GM19035 (cell line): ENCODE measurements at regions not wholly inside any gene's neighbourhood (a gene's known extent, or its start where the extent isn't known, plus 50 kb on each side); places are given as distances from the start of the nearest gene placed in this dataset.
"Not testable (repeated sequence)": the region's sequence is repeated elsewhere in the genome, so short reads cannot be mapped to it uniquely, and the experiment has no call there.

Experiments used
- ATAC-seq: cut with Tn5 transposase; IDR thresholded peaks from one replicate; pipeline ENCODE4 v1.9.1; 2021; ENCODE audit not compliant: unreplicated experiment

DNA sequence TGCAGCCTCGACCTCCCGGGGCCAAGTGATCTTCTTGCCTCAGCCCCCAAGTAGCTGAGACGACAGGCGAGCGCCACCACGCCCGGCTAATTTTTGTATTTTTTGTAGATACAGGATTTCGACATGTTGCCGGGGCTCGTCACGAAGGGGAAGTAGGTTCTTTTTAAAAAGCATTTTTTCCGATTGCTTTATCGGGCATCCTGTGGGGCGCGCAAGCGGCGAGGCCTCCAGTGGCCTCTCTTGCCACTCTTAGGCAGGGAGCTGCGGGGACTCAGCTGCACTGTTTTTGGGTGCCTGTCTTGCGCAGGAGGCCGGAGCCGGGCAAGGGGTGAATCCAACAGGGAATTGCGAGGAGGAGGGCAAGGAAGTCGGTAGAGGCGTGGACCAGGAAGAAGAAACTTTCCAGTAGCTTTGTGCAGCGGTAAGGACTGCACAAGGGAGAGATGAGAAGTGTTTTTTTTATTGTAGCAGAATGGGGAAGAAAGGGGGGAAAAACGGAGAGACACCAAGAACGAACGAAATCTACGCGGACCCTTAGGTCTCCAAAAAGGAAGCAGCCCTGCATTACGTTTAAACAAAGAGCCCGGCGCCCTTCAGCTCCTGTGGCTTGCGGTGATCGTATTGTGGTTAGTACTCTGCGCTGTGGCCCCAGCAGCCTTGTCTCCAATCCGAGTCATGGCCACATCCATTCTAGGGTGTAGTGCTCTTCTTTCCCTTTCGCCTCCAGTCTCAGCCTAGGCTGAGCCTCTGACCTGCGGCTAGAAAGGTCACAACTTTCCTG lies 164.8 kb downstream of the PPIAL4G start:
- peak; percentile 76 for ATAC-seq

DNA sequence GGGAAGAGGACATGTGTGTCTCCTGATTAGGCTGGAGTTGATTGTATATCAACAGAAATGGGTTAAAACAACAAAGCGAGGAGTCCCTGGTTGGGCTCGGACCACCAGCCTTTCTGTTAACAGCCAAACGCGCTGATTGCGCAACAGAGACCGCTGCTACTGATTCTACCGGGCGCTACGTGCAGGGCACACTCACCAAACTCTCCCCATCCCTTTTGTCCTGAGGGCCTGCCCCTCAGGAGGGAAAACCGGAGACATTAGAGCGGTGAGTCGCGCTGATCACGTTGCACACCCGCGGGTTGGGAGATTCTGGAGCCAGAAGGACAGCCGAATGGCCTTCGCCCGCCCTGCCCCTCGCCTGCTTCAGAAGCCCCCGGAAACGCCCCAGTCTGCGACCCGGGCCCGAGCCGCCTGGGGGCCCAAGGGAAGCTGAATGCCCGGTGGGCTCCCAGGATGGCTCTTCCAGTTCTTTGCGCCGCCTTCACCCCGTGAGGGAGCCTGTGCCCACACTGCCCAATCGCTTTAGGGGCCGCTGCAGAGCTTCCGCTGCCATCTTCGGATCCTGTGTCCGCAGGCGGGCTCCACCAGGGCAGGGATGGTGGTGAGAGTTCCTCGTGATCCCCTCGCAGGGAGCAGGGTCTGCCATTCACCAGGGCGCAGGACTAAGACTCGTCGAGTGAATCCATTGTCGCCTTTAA lies 165.4 kb upstream of the NBPF11 start:
- no peak for ATAC-seq

DNA sequence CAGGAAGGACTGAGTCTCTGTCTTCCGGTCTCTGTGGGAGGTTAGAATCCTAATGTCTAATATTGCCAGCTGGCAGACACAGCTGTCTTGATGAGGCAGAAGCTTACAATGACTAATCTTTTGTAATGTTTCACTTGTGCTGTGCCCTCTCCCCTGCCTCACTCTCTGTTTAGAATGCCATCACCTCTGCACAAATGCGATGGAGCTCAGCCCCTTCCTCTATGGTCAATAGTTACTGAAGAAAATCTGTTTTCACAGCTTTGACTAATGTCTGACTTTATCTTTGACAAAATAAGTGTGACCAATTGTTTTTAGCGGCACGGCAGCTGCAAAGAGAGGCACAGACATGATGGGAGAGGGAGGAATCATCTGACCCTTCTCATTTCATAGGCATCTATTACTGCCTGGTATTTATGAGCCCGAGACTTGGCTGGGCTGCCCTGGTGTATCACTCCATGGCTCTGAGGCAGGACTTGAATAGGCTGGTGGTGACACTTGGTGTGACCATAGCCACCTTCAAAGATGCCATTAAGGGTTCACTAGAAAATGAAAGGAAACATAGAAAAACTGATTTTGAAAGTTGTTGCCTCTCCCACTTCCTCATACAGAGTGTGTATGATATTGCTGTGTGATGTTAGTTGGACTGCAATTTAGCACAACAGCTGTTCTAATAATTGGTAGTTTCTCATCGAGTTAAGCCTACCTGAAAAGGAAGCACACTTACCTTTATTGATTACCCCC lies 163.2 kb upstream of the NBPF11 start:
- ATAC-seq: peak; percentile 65

DNA sequence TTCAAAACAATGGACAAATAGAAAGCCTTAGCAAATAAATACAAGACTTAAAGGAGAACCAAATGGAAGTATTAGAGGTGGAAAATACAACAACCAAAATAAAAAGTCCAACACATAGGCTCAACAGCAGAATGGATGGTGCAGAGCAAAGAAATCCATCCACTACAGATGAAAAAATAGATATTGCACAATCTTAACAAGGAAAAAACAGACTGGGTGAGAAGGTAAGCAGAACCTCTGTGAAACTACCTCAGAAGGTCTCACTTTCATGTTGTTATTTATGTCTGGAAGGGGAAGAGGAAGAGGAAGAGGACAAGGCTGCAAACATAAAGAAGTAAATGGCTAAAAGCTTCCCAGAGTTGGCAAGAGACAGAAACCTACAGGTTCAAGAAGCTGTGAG lies 158.7 kb upstream of the NBPF11 start:
- ATAC-seq: no peak

DNA sequence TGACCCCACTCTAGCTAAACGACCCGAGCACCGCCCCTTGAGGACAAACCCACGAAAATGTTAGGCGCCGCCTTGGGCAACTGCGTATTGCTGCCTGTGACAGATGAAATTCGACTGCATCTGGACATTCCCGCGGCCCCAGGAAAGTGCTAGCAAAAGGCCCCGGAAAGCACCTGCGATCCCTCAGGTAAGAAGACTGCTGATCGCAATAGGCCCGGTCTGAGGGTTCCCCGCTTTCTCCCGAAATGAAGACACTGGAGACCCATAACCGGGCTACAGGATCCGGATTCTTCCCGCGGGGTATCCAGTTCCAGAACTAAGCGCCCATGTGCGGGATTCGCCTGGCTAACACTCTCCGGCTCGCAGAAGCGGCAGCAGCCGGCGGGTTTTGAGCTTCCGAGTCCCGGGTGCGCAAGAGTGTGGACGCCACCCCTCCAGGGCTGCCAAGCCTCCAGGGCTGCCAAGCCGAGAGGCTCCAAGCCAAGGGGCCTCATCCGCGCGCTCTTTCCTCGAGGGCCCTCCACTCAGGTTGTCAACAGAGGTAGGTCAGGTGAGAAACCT lies 157.9 kb upstream of the NBPF11 start:
- no peak for ATAC-seq

DNA sequence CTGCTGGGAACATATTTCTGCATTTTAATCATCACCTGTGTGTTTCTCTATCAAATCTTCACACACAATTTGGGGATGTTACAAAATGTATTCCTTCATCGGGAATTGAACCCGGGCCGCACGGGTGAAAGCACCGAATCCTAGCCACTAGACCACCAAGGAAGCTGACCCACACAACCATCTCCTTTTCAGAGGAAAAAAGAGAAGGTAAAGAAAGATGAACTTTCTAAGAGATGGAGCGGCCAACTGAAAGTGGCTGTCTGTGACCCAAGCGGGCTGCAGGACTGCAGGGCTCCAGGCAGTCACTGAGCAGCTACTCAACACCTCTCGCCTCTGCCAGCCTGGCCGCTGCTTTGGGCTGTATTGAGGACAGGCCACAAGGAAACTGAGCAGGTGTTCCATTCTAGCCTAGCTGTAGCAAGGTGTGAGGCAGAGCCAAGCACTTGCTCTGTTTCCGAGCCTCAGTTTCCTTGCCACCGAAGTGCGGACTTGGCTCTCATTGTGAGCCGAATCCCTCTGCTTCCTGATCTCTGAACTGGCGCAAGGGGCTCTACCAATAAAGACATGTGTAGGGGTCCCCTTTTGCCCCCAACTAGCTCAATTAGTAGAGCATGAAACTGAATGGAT lies 156.9 kb upstream of the NBPF11 start:
- ATAC-seq: no peak

DNA sequence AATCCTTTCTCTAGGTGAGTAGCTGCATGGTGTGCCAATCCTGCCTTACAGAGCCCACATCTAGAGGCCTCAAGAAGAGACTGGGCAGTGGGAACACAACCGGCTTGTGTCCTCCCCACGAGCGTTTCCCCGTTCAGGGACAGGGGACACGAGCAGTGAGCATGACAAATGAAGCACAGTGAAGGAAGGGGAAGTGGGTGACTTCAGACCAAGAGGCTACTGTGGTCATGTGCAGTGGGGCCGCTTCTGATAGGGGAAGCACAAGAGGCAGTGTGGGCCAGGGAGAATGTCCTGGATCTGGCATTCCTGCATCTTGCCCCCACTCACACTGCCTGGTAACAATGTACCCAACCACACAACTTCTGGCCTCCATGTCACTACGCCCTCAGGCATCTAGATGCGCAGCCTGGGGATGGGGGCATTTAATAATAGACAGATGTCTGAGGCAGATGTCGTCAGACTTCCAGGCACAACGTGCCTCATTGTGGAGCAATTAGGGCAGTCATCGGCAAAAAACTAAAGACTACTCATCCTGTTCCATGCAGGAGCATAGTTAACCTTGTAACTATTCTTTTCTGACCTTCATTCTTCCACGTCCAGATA lies 155.6 kb upstream of the NBPF11 start:
- no peak for ATAC-seq

DNA sequence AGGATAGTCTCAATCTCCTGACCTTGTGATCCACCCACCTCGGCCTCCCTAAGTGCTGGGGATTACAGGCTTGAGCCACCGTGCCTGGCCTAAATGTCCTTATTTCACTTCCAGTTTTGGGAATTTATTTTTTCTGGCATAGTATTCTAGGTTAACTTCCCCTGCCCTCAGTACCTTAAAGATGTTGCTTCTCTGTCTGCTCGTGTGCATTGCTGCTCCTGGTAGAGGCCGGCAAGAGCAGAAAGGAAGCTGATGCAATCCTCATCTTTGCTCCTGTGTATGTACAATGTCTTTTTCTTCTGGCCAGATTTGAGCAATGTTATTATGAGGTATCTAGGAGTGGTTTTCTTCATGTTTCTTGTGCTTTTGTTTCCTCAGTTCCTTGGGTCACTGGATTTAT lies 152.9 kb upstream of the NBPF11 start:
- ATAC-seq: not testable (repeated sequence)

DNA sequence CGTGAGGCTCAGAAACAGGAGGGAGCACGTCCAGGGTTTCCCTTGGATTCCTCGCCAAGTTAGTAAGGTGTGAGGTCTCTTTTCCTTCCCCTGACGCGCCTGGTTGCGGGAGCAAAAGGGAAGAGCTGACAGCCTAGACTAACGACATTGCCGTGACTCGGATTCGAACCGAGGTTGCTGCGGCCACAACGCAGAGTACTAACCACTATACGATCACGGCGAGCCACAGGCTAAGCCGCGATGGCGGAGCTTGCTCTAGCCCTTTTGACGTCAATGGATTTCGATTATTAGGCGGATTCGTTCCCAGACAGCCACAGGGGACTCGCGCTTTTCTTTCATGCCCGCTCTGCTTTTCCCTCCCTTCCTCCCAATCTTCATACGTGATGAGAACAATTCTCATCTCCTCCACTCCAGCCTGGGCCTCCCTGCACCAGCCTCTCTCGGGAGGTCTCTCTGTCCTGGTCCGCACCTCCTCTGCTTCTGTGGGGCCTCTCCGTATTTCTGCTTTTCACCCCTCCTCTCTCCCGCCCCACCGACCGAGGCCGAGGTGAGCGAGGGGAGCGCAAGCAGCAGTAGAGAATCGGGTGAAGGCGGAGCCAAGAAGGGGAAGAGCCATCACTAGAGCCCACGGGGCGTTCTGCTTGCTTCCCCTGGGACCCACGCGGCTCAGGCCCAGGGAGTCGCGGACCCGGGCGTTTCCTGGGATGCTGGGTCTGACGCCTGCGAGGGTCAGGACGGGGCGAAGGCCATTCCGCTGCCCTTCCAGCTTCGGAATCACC lies 150.7 kb upstream of the NBPF11 start:
- peak; percentile 78 for ATAC-seq

DNA sequence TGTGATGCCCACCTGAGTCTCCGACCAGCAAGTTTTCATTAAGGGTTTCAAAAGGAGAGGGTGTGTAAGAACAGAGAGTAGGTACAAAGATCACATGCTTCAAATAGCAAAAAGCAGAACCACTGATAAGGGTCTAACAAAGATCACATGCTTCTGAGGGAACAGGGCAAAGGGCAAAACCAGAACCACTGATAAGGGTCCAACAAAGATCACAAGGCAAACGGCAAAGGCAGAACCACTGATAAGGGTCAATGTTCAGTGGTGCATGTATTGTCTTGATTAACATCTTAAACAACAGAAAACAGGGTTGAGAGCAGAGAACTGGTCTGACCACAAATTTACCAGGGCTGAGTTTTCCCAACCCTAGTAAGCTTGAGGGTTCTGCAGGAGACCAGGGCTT lies 145.8 kb upstream of the NBPF11 start:
- ATAC-seq: not testable (repeated sequence)

DNA sequence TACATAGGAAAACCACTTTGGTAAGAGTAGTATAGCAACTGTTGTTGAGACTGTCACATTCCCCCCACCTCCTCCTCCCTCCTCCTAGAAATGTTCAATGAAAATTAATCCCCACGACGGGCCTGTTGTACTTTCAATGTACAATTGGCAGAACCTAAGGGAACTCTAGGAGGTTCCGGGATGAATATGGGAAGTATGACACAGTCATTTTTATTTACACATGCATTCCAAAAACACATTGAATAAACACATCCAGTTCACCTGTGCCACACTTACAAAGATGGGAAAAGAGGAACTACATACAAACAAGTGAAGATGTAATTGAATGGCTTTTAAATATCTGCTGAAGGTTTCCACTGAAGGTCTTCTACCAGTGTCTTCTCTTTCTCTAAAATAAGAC lies 144.4 kb upstream of the NBPF11 start:
- ATAC-seq: no peak

DNA sequence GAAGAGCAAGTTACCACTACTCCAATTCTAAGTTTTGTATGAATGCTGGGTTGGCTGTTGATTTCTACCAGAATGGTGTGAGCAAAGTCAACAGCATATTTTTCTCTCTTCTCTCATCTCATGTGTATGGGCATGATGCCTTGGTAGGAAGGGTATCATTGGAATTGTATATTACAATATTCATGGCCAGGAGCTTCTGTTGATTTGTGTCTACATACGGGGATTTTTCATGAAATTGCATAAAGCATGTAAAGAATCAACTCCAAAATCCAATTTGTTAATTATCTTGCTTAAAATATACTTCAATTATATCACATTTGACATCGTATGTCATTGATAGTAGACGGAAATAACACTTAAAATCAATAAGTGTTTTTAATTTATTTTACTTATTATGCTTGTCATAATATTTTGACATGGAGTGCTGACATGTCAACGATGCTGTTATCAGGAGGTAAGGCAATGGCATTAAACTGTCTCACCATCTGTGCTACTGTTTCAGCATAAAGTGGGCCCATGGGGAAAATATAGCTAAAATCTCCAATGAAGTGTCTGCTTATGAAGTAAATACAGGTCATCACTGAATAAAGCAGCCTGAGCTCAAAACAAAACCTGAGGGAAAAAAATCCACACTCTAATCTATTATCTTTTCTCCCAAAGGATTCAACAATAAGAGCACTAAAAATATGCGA lies 142.2 kb upstream of the NBPF11 start:
- ATAC-seq: no peak

DNA sequence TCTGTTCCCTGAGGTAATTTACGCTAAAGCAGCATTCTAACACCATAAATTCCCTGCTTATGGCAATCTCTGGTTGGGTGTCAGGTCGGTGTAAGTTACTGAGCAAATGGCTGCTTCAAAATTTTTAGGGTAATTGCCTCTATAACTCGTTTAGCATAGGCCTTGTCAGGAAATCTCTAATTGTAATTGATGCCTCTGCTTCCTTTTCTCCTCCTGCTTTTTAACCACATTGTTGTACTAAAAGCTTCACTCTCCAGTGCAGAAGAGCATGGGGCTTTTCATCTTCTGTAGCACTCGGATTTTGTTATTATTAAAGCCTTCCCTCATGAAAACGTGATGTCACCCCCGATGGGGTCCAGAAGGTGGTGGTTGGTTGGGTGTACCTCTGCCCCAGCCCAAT lies 141.6 kb upstream of the NBPF11 start:
- ATAC-seq: no peak

DNA sequence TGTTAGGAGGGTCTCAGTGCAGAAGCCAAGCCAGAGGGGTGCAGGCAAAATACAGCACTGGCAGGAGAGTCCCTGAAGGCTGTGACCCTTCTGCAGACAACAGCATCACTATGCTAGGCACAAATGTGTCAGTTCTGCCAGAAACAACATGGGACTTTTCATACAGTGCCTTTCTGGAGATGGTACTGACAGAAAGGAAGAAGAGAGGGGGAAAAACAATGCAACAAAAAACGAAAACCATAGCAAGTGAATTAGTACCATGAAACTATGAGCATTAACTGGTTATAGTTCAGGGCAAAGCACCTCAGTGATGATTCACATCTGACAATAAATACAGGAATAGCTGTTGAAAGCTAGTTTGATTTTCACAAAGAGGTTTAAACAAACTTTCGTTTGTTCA lies 140.8 kb upstream of the NBPF11 start:
- no peak for ATAC-seq

DNA sequence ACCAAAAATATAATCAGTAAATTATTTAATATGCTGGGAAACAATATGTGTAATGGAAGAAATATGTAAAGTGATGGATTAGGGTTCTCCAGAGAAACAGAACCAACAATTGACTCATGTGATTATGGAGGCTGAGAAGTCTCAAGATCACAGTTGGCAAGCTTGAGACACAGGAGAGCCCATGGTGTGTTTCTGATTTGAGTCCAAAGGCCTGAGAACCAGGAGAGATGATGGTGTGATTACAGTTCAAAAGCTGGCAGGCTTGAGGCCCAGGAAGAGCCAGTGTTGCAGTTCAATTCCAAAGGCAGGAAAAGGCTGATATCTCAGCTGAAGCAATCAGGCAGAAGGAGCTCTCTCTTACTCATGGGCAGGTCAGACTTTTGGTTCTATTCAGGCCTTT lies 138.8 kb upstream of the NBPF11 start:
- ATAC-seq: no peak

DNA sequence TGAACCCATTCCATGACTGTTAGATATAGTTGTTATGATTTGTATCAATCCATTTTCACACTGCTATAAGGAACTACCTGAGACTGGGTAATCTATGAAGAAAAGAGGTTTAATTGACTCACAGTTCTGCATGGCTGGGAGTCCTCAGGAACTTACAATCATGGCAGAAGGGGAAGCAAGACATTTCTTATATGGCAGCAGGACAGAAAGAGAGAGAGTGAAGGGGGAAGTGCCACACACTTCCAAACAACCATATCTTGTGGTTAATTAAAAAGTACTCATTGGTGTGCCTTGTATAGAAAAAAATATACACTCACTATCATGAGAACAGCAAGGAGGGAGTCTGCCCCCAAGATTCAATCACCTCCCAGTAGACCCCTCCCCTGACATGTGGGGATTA lies 137.6 kb upstream of the NBPF11 start:
- ATAC-seq: no peak

DNA sequence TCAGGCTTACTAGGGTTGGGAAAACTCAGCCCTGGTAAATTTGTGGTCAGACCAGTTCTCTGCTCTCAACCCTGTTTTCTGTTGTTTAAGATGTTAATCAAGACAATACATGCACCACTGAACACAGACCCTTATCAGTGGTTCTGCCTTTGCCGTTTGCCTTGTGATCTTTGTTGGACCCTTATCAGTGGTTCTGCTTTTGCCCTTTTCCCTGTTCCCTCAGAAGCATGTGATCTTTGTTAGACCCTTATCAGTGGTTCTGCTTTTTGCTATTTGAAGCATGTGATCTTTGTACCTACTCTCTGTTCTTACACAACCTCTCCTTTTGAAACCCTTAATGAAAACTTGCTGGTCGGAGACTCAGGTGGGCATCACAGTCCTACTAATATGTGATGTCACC lies 133.9 kb upstream of the NBPF11 start:
- not testable (repeated sequence) for ATAC-seq

DNA sequence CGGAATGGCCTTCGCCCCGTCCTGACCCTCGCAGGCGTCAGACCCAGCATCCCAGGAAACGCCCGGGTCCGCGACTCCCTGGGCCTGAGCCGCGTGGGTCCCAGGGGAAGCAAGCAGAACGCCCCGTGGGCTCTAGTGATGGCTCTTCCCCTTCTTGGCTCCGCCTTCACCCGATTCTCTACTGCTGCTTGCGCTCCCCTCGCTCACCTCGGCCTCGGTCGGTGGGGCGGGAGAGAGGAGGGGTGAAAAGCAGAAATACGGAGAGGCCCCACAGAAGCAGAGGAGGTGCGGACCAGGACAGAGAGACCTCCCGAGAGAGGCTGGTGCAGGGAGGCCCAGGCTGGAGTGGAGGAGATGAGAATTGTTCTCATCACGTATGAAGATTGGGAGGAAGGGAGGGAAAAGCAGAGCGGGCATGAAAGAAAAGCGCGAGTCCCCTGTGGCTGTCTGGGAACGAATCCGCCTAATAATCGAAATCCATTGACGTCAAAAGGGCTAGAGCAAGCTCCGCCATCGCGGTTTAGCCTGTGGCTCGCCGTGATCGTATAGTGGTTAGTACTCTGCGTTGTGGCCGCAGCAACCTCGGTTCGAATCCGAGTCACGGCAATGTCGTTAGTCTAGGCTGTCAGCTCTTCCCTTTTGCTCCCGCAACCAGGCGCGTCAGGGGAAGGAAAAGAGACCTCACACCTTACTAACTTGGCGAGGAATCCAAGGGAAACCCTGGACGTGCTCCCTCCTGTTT lies 128.9 kb upstream of the NBPF11 start:
- peak; percentile 84 for ATAC-seq
